ENCODE measurements at regions not wholly inside any gene's neighbourhood (a gene's known extent, or its start where the extent isn't known, plus 50 kb on each side); places are given as distances from the start of the nearest gene placed in this dataset.
"Not testable (repeated sequence)": the region's sequence is repeated elsewhere in the genome, so short reads cannot be mapped to it uniquely, and the experiment has no call there.

GRCh38 chr3:18527691-18528090, 102.6 kb upstream of the SATB1 start:
- no peaks in the 10 kb centered on the region for H3K36me3 ChIP-seq (replicated peaks in 1 of 2)
- H3K9me3 ChIP-seq (replicated peaks in 1 of 3) = no peaks in the 10 kb centered on the region
- H3K4me3 ChIP-seq = no peak overlapping the region
- intact Hi-C loops (cut with DNase I) = no loop called here
- H3K4me1 ChIP-seq (replicated peaks in 1 of 2) = no peaks in the 10 kb centered on the region
- no peak for TF ChIP-seq CTCF (IDR thresholded peaks at IDR 0.05)
- no peak for TF ChIP-seq POLR2A (IDR thresholded peaks at IDR 0.05)
- H3K27ac ChIP-seq = no peak overlapping the region
- DNase-seq = no peak
- no peaks in the 10 kb centered on the region for H3K27me3 ChIP-seq

GRCh38 chr3:18526667-18527066, 101.5 kb upstream of the SATB1 start:
- intact Hi-C loops (cut with DNase I) = no loop called here
- H3K9me3 ChIP-seq (replicated peaks in 1 of 3) = no peaks in the 10 kb centered on the region
- H3K27me3 ChIP-seq = no peaks in the 10 kb centered on the region
- no peak overlapping the region for H3K4me3 ChIP-seq
- no peak overlapping the region for H3K27ac ChIP-seq
- DNase-seq = no peak
- no peak for TF ChIP-seq CTCF (IDR thresholded peaks at IDR 0.05)
- no peak for TF ChIP-seq POLR2A (IDR thresholded peaks at IDR 0.05)
- H3K36me3 ChIP-seq (replicated peaks in 1 of 2) = no peaks in the 10 kb centered on the region
- H3K4me1 ChIP-seq (replicated peaks in 1 of 2) = no peaks in the 10 kb centered on the region

- H3K9me3 ChIP-seq (replicated peaks in 1 of 3); H3K4me1 ChIP-seq (replicated peaks in 1 of 2); H3K27ac ChIP-seq; H3K36me3 ChIP-seq (replicated peaks in 1 of 2); H3K27me3 ChIP-seq; intact Hi-C loops (cut with DNase I); DNase-seq; H3K4me3 ChIP-seq: not testable (repeated sequence)
- WGBS, 4 donors = 82 to 96% (median 89%) methylated on average over 14 to 17 of the region's 19 CpGs
Observed at GRCh38 chr3:18516170-18516569, 91.0 kb upstream of the SATB1 start.

GRCh38 chr3:18513091-18513490, 88.0 kb upstream of the SATB1 start:
- DNase-seq = no peak
- intact Hi-C loops (cut with DNase I) = no loop called here
- Histone ChIP-seq H3K4me1 (replicated peaks in 1 of 2) (no peaks in the 10 kb centered on the region), H3K9me3 (replicated peaks in 1 of 3) (no peaks in the 10 kb centered on the region), H3K27ac (no peak overlapping the region), H3K4me3 (no peak overlapping the region), H3K36me3 (replicated peaks in 1 of 2) (no peaks in the 10 kb centered on the region), H3K27me3 (no peaks in the 10 kb centered on the region)
- 67 to 81% (median 74%) methylated on average over 3 of the region's 3 CpGs for WGBS, 4 donors
- TF ChIP-seq CTCF (IDR thresholded peaks at IDR 0.05) (no peak), POLR2A (IDR thresholded peaks at IDR 0.05) (no peak)

- no peak for TF ChIP-seq POLR2A (IDR thresholded peaks at IDR 0.05)
- TF ChIP-seq CTCF (IDR thresholded peaks at IDR 0.05) = no peak
- Histone ChIP-seq H3K27ac (no peak overlapping the region), H3K9me3 (replicated peaks in 1 of 3) (no peaks in the 10 kb centered on the region), H3K36me3 (replicated peaks in 1 of 2) (no peaks in the 10 kb centered on the region), H3K4me3 (no peak overlapping the region), H3K4me1 (replicated peaks in 1 of 2) (no peaks in the 10 kb centered on the region), H3K27me3 (no peaks in the 10 kb centered on the region)
- intact Hi-C loops (cut with DNase I) = no loop called here
- no peak for DNase-seq
- 83 to 90% (median 85%) methylated on average over 1 of the region's 1 CpG for WGBS, 4 donors
Observed at GRCh38 chr3:18512007-18512406, 86.9 kb upstream of the SATB1 start.

Measured in adrenal gland (tissue), 9 donors.